ENCODE measurements at regions not wholly inside any gene's neighbourhood (a gene's known extent, or its start where the extent isn't known, plus 50 kb on each side); places are given as distances from the start of the nearest gene placed in this dataset.
"Not testable (repeated sequence)": the region's sequence is repeated elsewhere in the genome, so short reads cannot be mapped to it uniquely, and the experiment has no call there.

GRCh38 chr7:138354066-138354465, 106.0 kb upstream of the TRIM24 start:
- ATAC-seq (no peak), DNase-seq (no peak)
- Histone ChIP-seq H3K4me3 (no peak overlapping the region), H3K36me3 (ENCODE audit: low read depth) (no peaks in the 10 kb centered on the region), H3K4me1 (ENCODE audit: low read depth) (no peaks in the 10 kb centered on the region), H3K9me3 (peaks cover 13% of the 10 kb centered on the region)
- TF ChIP-seq CTCF (IDR thresholded peaks at IDR 0.05) = no peak
- intact Hi-C loops (cut with DNase I, micrococcal nuclease) = no loop called here

GRCh38 chr7:138355254-138355653, 104.8 kb upstream of the TRIM24 start:
- no peaks in the 10 kb centered on the region for H3K4me1 ChIP-seq (ENCODE audit: low read depth)
- intact Hi-C loops (cut with DNase I, micrococcal nuclease) = no loop called here
- TF ChIP-seq CTCF (IDR thresholded peaks at IDR 0.05) = no peak
- no peaks in the 10 kb centered on the region for H3K36me3 ChIP-seq (ENCODE audit: low read depth)
- peaks cover 12% of the 10 kb centered on the region for H3K9me3 ChIP-seq
- DNase-seq = no peak
- H3K4me3 ChIP-seq = no peak overlapping the region
- no peak for ATAC-seq

GRCh38 chr7:138358850-138359341, 101.2 kb upstream of the TRIM24 start:
- no peaks in the 10 kb centered on the region for H3K4me1 ChIP-seq (ENCODE audit: low read depth)
- H3K9me3 ChIP-seq = no peaks in the 10 kb centered on the region
- H3K36me3 ChIP-seq (ENCODE audit: low read depth) = no peaks in the 10 kb centered on the region
- no peak for TF ChIP-seq CTCF (IDR thresholded peaks at IDR 0.05)
- ATAC-seq (no peak), DNase-seq (no peak)
- intact Hi-C loops (cut with DNase I, micrococcal nuclease) = no loop called here
- no peak overlapping the region for H3K4me3 ChIP-seq

- no peak for ATAC-seq
These were observed 100.0 kb upstream of the TRIM24 start for GRCh38 chr7:138359870-138360559.

GRCh38 chr7:138363721-138364120, 96.3 kb upstream of the TRIM24 start:
- no peak for TF ChIP-seq CTCF (IDR thresholded peaks at IDR 0.05)
- Histone ChIP-seq H3K36me3 (ENCODE audit: low read depth) (no peaks in the 10 kb centered on the region), H3K4me1 (ENCODE audit: low read depth) (no peaks in the 10 kb centered on the region), H3K4me3 (no peak overlapping the region), H3K9me3 (peaks cover 23% of the 10 kb centered on the region)
- no peak for ATAC-seq
- intact Hi-C loops (cut with DNase I, micrococcal nuclease) = no loop called here
- DNase-seq = no peak

More at GRCh38 chr7:138359870-138360559, 100.0 kb upstream of the TRIM24 start:
- intact Hi-C loops (cut with DNase I, micrococcal nuclease) = no loop called here
- no peak overlapping the region for H3K4me3 ChIP-seq
- no peaks in the 10 kb centered on the region for H3K36me3 ChIP-seq (ENCODE audit: low read depth)
- H3K9me3 ChIP-seq = no peaks in the 10 kb centered on the region
- H3K4me1 ChIP-seq (ENCODE audit: low read depth) = no peaks in the 10 kb centered on the region
- DNase-seq = no peak
- TF ChIP-seq CTCF (IDR thresholded peaks at IDR 0.05) = no peak

GRCh38 chr7:138366137-138366536, 93.9 kb upstream of the TRIM24 start:
- H3K9me3 ChIP-seq = peaks cover 48% of the 10 kb centered on the region
- H3K4me1 ChIP-seq (ENCODE audit: low read depth); DNase-seq; ATAC-seq; H3K4me3 ChIP-seq; intact Hi-C loops (cut with DNase I, micrococcal nuclease); H3K36me3 ChIP-seq (ENCODE audit: low read depth): not testable (repeated sequence)

- H3K9me3 ChIP-seq = peaks cover 51% of the 10 kb centered on the region
- not testable (repeated sequence) for ATAC-seq; H3K4me1 ChIP-seq (ENCODE audit: low read depth)
These were observed 93.4 kb upstream of the TRIM24 start for GRCh38 chr7:138366676-138367075.

More at GRCh38 chr7:138366676-138367075, 93.4 kb upstream of the TRIM24 start:
- H3K4me3 ChIP-seq; DNase-seq; H3K36me3 ChIP-seq (ENCODE audit: low read depth); intact Hi-C loops (cut with DNase I, micrococcal nuclease): not testable (repeated sequence)

Data from mucosa of descending colon (tissue), 3 donors.